HCT116 (cell line): ENCODE measurements at regions not wholly inside any gene's neighbourhood (a gene's known extent, or its start where the extent isn't known, plus 50 kb on each side); places are given as distances from the start of the nearest gene placed in this dataset.

Source experiments
- CBX3 ChIP-seq: IDR thresholded peaks from 2 replicates; pipeline ENCODE4 v1.6.1; 2012; ENCODE audit warnings: low read depth
- CTCF ChIP-seq, 3 experiments: fragments of 200-600 bp in 1 of 3; sonication (generic) in 1 of 3; IDR thresholded peaks in 2 of 3; conservative IDR thresholded peaks in 1 of 3; 2 replicates each; pipeline ENCODE4 v1.5.1; 2012 to 2017; ENCODE audit warnings: low read depth in 2 of 3, low read length in 2 of 3, antibody characterized with exemption in 1 of 3, borderline replicate concordance in 1 of 3, control low read depth in 1 of 3, mild to moderate bottlenecking in 1 of 3, mixed read lengths in 1 of 3, mixed run types in 1 of 3, moderate library complexity in 1 of 3; ENCODE audit not compliant: insufficient read depth in 1 of 3
- EGR1 ChIP-seq: IDR thresholded peaks from 2 replicates; pipeline ENCODE4 v1.6.1; 2012; ENCODE audit warnings: low read depth
- SIN3A ChIP-seq: IDR thresholded peaks from 2 replicates; pipeline ENCODE4 v1.6.1; 2012; ENCODE audit warnings: low read depth
- SP1 ChIP-seq: IDR thresholded peaks from 2 replicates; pipeline ENCODE4 v1.6.1; 2012; ENCODE audit warnings: low read depth
- ZBTB33 ChIP-seq: IDR thresholded peaks from 2 replicates; pipeline ENCODE4 v1.6.1; 2011; ENCODE audit warnings: mild to moderate bottlenecking, low read length, moderate library complexity; ENCODE audit not compliant: insufficient replicate concordance; ENCODE audit errors: extremely low read depth
- ZFX ChIP-seq: fragments of 450-650 bp; IDR thresholded peaks from 2 replicates; pipeline ENCODE4 v1.6.1; 2017
- ZNF274 ChIP-seq: fragments of 200-500 bp; sonication (Bioruptor generic); IDR thresholded peaks from 2 replicates; pipeline ENCODE4 v1.6.1; 2014; ENCODE audit warnings: mild to moderate bottlenecking, low read depth, low read length, inconsistent platforms
- TF ChIP-seq, protein P1 (sequence below): IDR thresholded peaks from 2 replicates; pipeline ENCODE4 v1.6.1; 2012

- TF ChIP-seq ZBTB33 (no peak), SP1 (no peak), EGR1 (no peak), CBX3 (no peak), ZFX (no peak), CTCF (IDR thresholded peaks at IDR 0.05 in 2 of 3, conservative IDR thresholded peaks at IDR 0.05 in 1 of 3; ENCODE audit: borderline replicate concordance in 1 of 3, insufficient read depth in 1 of 3, low read depth in 2 of 3, low read length in 2 of 3) (no peak), SIN3A (no peak), ZNF274 (no peak)
- TF ChIP-seq, protein P1, sequence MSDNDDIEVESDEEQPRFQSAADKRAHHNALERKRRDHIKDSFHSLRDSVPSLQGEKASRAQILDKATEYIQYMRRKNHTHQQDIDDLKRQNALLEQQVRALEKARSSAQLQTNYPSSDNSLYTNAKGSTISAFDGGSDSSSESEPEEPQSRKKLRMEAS = no peak
Measured at GRCh38 chr5:135243556-135244285, 155.3 kb downstream of the MACROH2A1 start (continued).
